K562 (cell line): ENCODE measurements at regions not wholly inside any gene's neighbourhood (a gene's known extent, or its start where the extent isn't known, plus 50 kb on each side); places are given as distances from the start of the nearest gene placed in this dataset.

Experiments used
- ATAC-seq: fragments of 200-7000 bp; cut with Tn5 transposase; 3 replicates; pipeline ENCODE4 v1.9.1; 2020; ENCODE audit warnings: moderate library complexity
- BruUV-seq: library from RNA; stranded (reverse); fragments of 400-500 nt; replicated peaks from 2 replicates; lab custom pipeline; 2021; lab: Mats Ljungman, UMichigan
- CTCF ChIA-PET: fragments of 300-600 bp; formaldehyde crosslinking; extraction: SDS; loops from one replicate; lab custom pipeline; 2021; ENCODE audit warnings: low intra/inter-chr PET ratio; lab: Yijun Ruan, JAX
- POLR2A ChIA-PET: fragments of 300-600, 350-650 bp; sonication (Branson Sonifier 250); formaldehyde crosslinking; extraction: SDS; loops from one replicate; lab custom pipeline; 2021; ENCODE audit warnings: antibody characterized with exemption, inconsistent platforms; lab: Yijun Ruan, JAX
- DNase-seq, 4 experiments: peaks; one replicate each; pipeline versions ENCODE4 v3.0.0 to v3.0.0-alpha.2; 2011 to 2018; ENCODE audit warnings: low spot score in 3 of 4, mixed read lengths in 3 of 4; ENCODE audit errors: extremely low read depth in 1 of 4
- FAIRE-seq: peaks from 2 replicates; lab custom pipeline; 2011; peaks lifted over from hg19 to GRCh38; lab: Jason Lieb, UNC
- H2AFZ ChIP-seq: 2 replicates; pipeline ENCODE4 v1.6.0; 2011; ENCODE audit warnings: low read depth, low read length, control low read depth, inconsistent platforms
- H3K27ac ChIP-seq: fragments of 200-600 bp; 3 replicates; pipeline ENCODE4 v1.8.0; 2011; ENCODE audit warnings: low read depth, mild to moderate bottlenecking, control low read depth, inconsistent platforms, low read length, moderate library complexity, mixed read lengths; ENCODE audit errors: extremely low read depth
- H3K27me3 ChIP-seq, 2 experiments: fragments of 300-600 bp in 1 of 2; 2 replicates in 1 of 2; 3 replicates in 1 of 2; pipeline versions ENCODE4 v1.6.0 to v1.8.0; 2011; ENCODE audit warnings: inconsistent platforms in 2 of 2, low read length in 2 of 2, mild to moderate bottlenecking in 1 of 2, mixed read lengths in 1 of 2, moderate library complexity in 1 of 2; ENCODE audit not compliant: control insufficient read depth in 2 of 2, insufficient read depth in 2 of 2
- H3K36me3 ChIP-seq: fragments of 300-600 bp; 3 replicates; pipeline ENCODE4 v1.8.0; 2011; ENCODE audit warnings: mild to moderate bottlenecking, low read length, inconsistent platforms; ENCODE audit not compliant: control insufficient read depth, insufficient read depth
- H3K4me1 ChIP-seq, 2 experiments: fragments of 200-600 bp in 1 of 2; replicated peaks in 1 of 2; 2 replicates in 1 of 2; 3 replicates in 1 of 2; pipeline versions ENCODE4 v1.5.1 to v1.8.0; 2011; ENCODE audit warnings: inconsistent platforms in 2 of 2, low read length in 2 of 2, mild to moderate bottlenecking in 1 of 2, mixed read lengths in 1 of 2, moderate library complexity in 1 of 2; ENCODE audit not compliant: control insufficient read depth in 2 of 2, insufficient read depth in 2 of 2
- H3K4me2 ChIP-seq: 2 replicates; pipeline ENCODE4 v1.6.1; 2011; ENCODE audit warnings: low read length, control low read depth, inconsistent platforms, mixed read lengths; ENCODE audit not compliant: insufficient read depth
- H3K4me3 ChIP-seq: fragments of 200-600 bp; sonication (generic), shearing (Covaris generic); 2 replicates; pipeline ENCODE4 v1.5.1; 2016; ENCODE audit warnings: control low read depth, inconsistent platforms
- H3K79me2 ChIP-seq: fragments of 200-600 bp; 3 replicates; pipeline ENCODE4 v1.8.0; 2011; ENCODE audit warnings: low read length, inconsistent platforms; ENCODE audit not compliant: control insufficient read depth, insufficient read depth
- H3K9ac ChIP-seq, 2 experiments: 2 replicates each; pipeline versions ENCODE4 v1.6.0 to v1.6.1; 2011; ENCODE audit warnings: low read depth in 2 of 2, low read length in 2 of 2, control low read depth in 1 of 2, inconsistent platforms in 1 of 2, mild to moderate bottlenecking in 1 of 2, mixed read lengths in 1 of 2; ENCODE audit not compliant: insufficient read depth in 1 of 2
- H3K9me1 ChIP-seq: one replicate; pipeline ENCODE4 v1.6.0; 2011; ENCODE audit warnings: inconsistent platforms, mild to moderate bottlenecking, low read length, moderate library complexity; ENCODE audit not compliant: control insufficient read depth, insufficient read depth
- H3K9me3 ChIP-seq: replicated peaks from 2 replicates; pipeline ENCODE4 v1.5.1; 2011; ENCODE audit warnings: low read depth, low read length, inconsistent platforms; ENCODE audit not compliant: control insufficient read depth, insufficient read depth
- H4K20me1 ChIP-seq: replicated peaks from 2 replicates; pipeline ENCODE4 v1.6.1; 2011; ENCODE audit warnings: low read length, inconsistent platforms, mixed read lengths; ENCODE audit not compliant: control insufficient read depth, insufficient read depth
- E2F5 ChIP-seq: sonication (generic); formaldehyde crosslinking; IDR thresholded peaks from 2 replicates; pipeline ENCODE4 v1.8.0; 2022; ENCODE audit warnings: mild to moderate bottlenecking, missing genetic modification reagents
- FOS ChIP-seq: IDR thresholded peaks from 3 replicates; pipeline ENCODE4 v1.6.1; 2011; ENCODE audit not compliant: insufficient read length; ENCODE audit errors: extremely low read depth
- FOXA3 ChIP-seq, 2 experiments: fragments of 450-650 bp in 1 of 2; sonication (generic) in 1 of 2; formaldehyde crosslinking; IDR thresholded peaks in 1 of 2; conservative IDR thresholded peaks in 1 of 2; 2 replicates each; pipeline versions ENCODE4 v1.4.0 to v1.8.0; 2020 to 2022; ENCODE audit warnings: mild to moderate bottlenecking in 2 of 2, missing genetic modification reagents in 1 of 2
- NKRF ChIP-seq: fragments of 450-650 bp; IDR thresholded peaks from 2 replicates; pipeline ENCODE4 v1.6.1; 2016; ENCODE audit warnings: borderline replicate concordance
- SNRNP70 ChIP-seq: fragments of 200-400 bp; formaldehyde crosslinking; optimal IDR thresholded peaks from 2 replicates; pipeline ENCODE3; 2017; ENCODE audit warnings: low read depth, low read length
- ZBTB12 ChIP-seq: fragments of 250-450 bp; sonication (Bioruptor Pico); IDR thresholded peaks from 2 replicates; pipeline ENCODE4 v1.4.0; 2020
- ZNF175 ChIP-seq: fragments of 200-800 bp; sonication (Bioruptor generic); IDR thresholded peaks from 2 replicates; pipeline ENCODE4 v1.6.1; 2016; ENCODE audit warnings: low read depth, mild to moderate bottlenecking, missing genetic modification characterization, missing compliant biosample characterization
- WGBS: fragments of 100-300 bp; shearing (Covaris generic); methylation state at CpG from one replicate; pipeline ENCODE4 v1.1.6; 2016; ENCODE audit warnings: low coverage, mixed read lengths; ENCODE audit not compliant: insufficient coverage; ENCODE audit errors: missing lambda C conversion rate; 5-methylcytosine and 5-hydroxymethylcytosine counted together
- in situ Hi-C: fragments of 300-500 bp; cut with MboI; formaldehyde crosslinking; loops from 4 replicates; pipeline ENCODE4 v1.15.0; 2018; ENCODE audit warnings: inconsistent platforms, mixed read lengths
- intact Hi-C: fragments of 100-400 bp; cut with micrococcal nuclease; formaldehyde crosslinking; loops from 2 replicates; pipeline ENCODE4 v1.14.2; 2022

GRCh38 chr3:177832880-177833279 lies 635.6 kb upstream of the TBL1XR1 start:
- Histone ChIP-seq H3K36me3 (no peaks in the 10 kb centered on the region), H3K4me2 (no peak overlapping the region), H3K9me1 (no peaks in the 10 kb centered on the region), H3K9me3 (no peaks in the 10 kb centered on the region), H2AFZ (no peak overlapping the region), H3K4me3 (no peak overlapping the region), H3K4me1 (no peaks in the 10 kb centered on the region; a peak in 2 of 5 replicates), H3K79me2 (no peaks in the 10 kb centered on the region), H3K9ac (no peak overlapping the region), H3K27ac (no peak overlapping the region), H4K20me1 (no peaks in the 10 kb centered on the region), H3K27me3 (no peaks in the 10 kb centered on the region; a peak in 1 of 5 replicates)
- FAIRE-seq (no peak), DNase-seq (no peak), ATAC-seq (no peak)
- 0% methylated on average over 2 of the region's 2 CpGs for WGBS
- intact Hi-C loops: no loop called here
- POLR2A ChIA-PET: no interaction called here
- in situ Hi-C loops: no loop called here
- BruUV-seq: no TSS peak
- CTCF ChIA-PET: no interaction called here
- TF ChIP-seq ZNF175 (CRISPR knock-in tag): no peak
- TF ChIP-seq FOS: no peak
- TF ChIP-seq NKRF: no peak
- no peak for TF ChIP-seq SNRNP70
- TF ChIP-seq FOXA3 (CRISPR knock-in tag; conservative IDR thresholded peaks at IDR 0.05 in 1 of 2, IDR thresholded peaks at IDR 0.05 in 1 of 2): no peak
- no peak for TF ChIP-seq E2F5 (CRISPR knock-in tag)
- no peak for TF ChIP-seq ZBTB12
